SK-N-SH treated with all-trans-retinoic acid at 6 μM for 48 hours (cell line): ENCODE measurements at regions not wholly inside any gene's neighbourhood (a gene's known extent, or its start where the extent isn't known, plus 50 kb on each side); places are given as distances from the start of the nearest gene placed in this dataset.
A peak's percentile ranks its signal among the peaks of the same experiment; 100 is the strongest.

Experiments
- ATAC-seq: fragments of 200-7000 bp; cut with Tn5 transposase; 3 replicates; pipeline ENCODE4 v1.9.1; 2020; ENCODE audit warnings: mild to moderate bottlenecking, moderate library complexity
- ARNTL ChIP-seq: fragments of 450-650 bp; formaldehyde crosslinking; IDR thresholded peaks from 2 replicates; pipeline ENCODE4 v1.5.0; 2020; ENCODE audit warnings: low read depth, mild to moderate bottlenecking, moderate library complexity, borderline replicate concordance
- BACH2 ChIP-seq: fragments of 250-450 bp; sonication (Bioruptor Pico); IDR thresholded peaks from 2 replicates; pipeline ENCODE4 v1.9.0; 2021; ENCODE audit warnings: mild to moderate bottlenecking, borderline replicate concordance
- CSDC2 ChIP-seq: fragments of 250-450 bp; sonication (Bioruptor Pico); IDR thresholded peaks from 2 replicates; pipeline ENCODE4 v1.5.0; 2020; ENCODE audit warnings: mild to moderate bottlenecking, moderate library complexity
- ESRRG ChIP-seq: fragments of 250-450 bp; sonication (Bioruptor Pico); IDR thresholded peaks from 2 replicates; pipeline ENCODE4 v1.6.1; 2021; ENCODE audit warnings: mild to moderate bottlenecking
- GLIS3 ChIP-seq: fragments of 250-450 bp; sonication (Bioruptor Pico); IDR thresholded peaks from 2 replicates; pipeline ENCODE4 v1.5.0; 2020; ENCODE audit warnings: mild to moderate bottlenecking, moderate library complexity
- ISL1 ChIP-seq: fragments of 250-450 bp; sonication (Bioruptor Pico); IDR thresholded peaks from 2 replicates; pipeline ENCODE4 v2.1.2; 2022; ENCODE audit warnings: mild to moderate bottlenecking, moderate library complexity
- OSR1 ChIP-seq: fragments of 250-450 bp; sonication (Bioruptor Pico); IDR thresholded peaks from 2 replicates; pipeline ENCODE4 v1.8.0; 2022; ENCODE audit warnings: moderate library complexity, mild to moderate bottlenecking, inconsistent platforms
- PPARA ChIP-seq: fragments of 250-450 bp; sonication (Bioruptor Pico); IDR thresholded peaks from 2 replicates; pipeline ENCODE4 v1.5.0; 2020; ENCODE audit warnings: mild to moderate bottlenecking, borderline replicate concordance
- RARB ChIP-seq: fragments of 250-450 bp; sonication (Bioruptor Pico); IDR thresholded peaks from 2 replicates; pipeline ENCODE4 v1.8.0; 2021; ENCODE audit warnings: mild to moderate bottlenecking, moderate library complexity
- SNAI2 ChIP-seq: fragments of 250-450 bp; sonication (Bioruptor Pico); IDR thresholded peaks from 2 replicates; pipeline ENCODE4 v1.5.0; 2020; ENCODE audit warnings: mild to moderate bottlenecking, moderate library complexity
- TOX ChIP-seq: fragments of 250-450 bp; sonication (Bioruptor Pico); IDR thresholded peaks from 2 replicates; pipeline ENCODE4 v1.8.0; 2021; ENCODE audit warnings: mild to moderate bottlenecking, moderate library complexity, borderline replicate concordance
- ZC3H10 ChIP-seq: fragments of 250-450 bp; sonication (Bioruptor Pico); IDR thresholded peaks from 2 replicates; pipeline ENCODE4 v1.5.1; 2021; ENCODE audit warnings: mild to moderate bottlenecking, moderate library complexity
- ZFP3 ChIP-seq: fragments of 250-450 bp; sonication (Bioruptor Pico); IDR thresholded peaks from 2 replicates; pipeline ENCODE4 v1.5.0; 2020; ENCODE audit warnings: mild to moderate bottlenecking, moderate library complexity
- ZFP30 ChIP-seq: fragments of 450-650 bp; formaldehyde crosslinking; IDR thresholded peaks from 2 replicates; pipeline ENCODE4 v1.5.0; 2022; ENCODE audit warnings: mild to moderate bottlenecking, moderate library complexity
- ZNF565 ChIP-seq: fragments of 450-650 bp; formaldehyde crosslinking; conservative IDR thresholded peaks from 2 replicates; pipeline ENCODE4 v1.5.0; 2020; ENCODE audit warnings: low read depth, mild to moderate bottlenecking, moderate library complexity
- ZNF70 ChIP-seq: fragments of 450-650 bp; formaldehyde crosslinking; IDR thresholded peaks from 2 replicates; pipeline ENCODE4 v1.5.0; 2020; ENCODE audit warnings: mild to moderate bottlenecking, moderate library complexity
- ZNF8 ChIP-seq: fragments of 450-650 bp; formaldehyde crosslinking; IDR thresholded peaks from 2 replicates; pipeline ENCODE4 v1.5.0; 2020; ENCODE audit warnings: mild to moderate bottlenecking, moderate library complexity
- TF ChIP-seq, protein P1 (sequence below): fragments of 250-450 bp; sonication (Bioruptor Pico); IDR thresholded peaks from 2 replicates; pipeline ENCODE4 v1.5.1; 2020; ENCODE audit warnings: low read depth, mild to moderate bottlenecking, moderate library complexity
- TF ChIP-seq, protein P2 (sequence below): fragments of 250-450 bp; sonication (Bioruptor Pico); IDR thresholded peaks from 2 replicates; pipeline ENCODE4 v1.8.0; 2020; ENCODE audit warnings: mild to moderate bottlenecking, moderate library complexity, borderline replicate concordance
- TF ChIP-seq, protein P3 (sequence below): fragments of 250-450 bp; sonication (Bioruptor Pico); IDR thresholded peaks from 2 replicates; pipeline ENCODE4 v1.5.1; 2021; ENCODE audit warnings: mild to moderate bottlenecking, moderate library complexity
- TF ChIP-seq, protein P4 (sequence below): fragments of 250-450 bp; sonication (Bioruptor Pico); IDR thresholded peaks from 2 replicates; pipeline ENCODE4 v1.5.0; 2020; ENCODE audit warnings: mild to moderate bottlenecking, moderate library complexity
- TF ChIP-seq, protein P5 (sequence below): fragments of 250-450 bp; sonication (Bioruptor Pico); IDR thresholded peaks from 2 replicates; pipeline ENCODE4 v1.8.0; 2021; ENCODE audit warnings: low read depth, mild to moderate bottlenecking, moderate library complexity, borderline replicate concordance

DNA sequence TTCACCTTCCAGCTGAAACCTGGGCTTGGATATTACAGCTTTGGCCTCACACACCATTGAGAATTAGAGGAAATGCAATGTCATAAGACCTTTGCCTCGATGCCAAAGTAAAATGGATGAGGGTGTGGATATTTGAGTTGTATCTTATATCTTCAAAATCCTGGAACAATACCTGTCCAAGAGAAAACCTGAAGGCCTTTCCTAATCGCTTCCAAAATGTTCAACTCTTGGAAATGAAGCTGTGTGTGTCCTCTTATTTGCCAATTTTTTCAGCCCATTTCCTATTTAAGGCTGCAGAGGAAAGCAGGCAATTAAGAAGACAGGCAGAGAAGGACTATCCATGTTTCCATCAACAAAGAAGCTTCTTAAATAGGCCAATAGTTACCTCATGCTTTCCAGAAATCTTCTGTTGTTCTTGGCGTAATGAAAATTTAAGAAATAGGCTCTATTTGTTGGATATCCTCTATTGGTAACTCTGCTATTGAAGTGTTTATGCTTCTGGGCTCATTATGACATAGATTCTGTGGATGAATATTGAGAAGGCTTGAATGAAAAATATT is 99.5 kb upstream of the ZBTB20 start:
- no peak for TF ChIP-seq CSDC2
- TF ChIP-seq, protein P1, sequence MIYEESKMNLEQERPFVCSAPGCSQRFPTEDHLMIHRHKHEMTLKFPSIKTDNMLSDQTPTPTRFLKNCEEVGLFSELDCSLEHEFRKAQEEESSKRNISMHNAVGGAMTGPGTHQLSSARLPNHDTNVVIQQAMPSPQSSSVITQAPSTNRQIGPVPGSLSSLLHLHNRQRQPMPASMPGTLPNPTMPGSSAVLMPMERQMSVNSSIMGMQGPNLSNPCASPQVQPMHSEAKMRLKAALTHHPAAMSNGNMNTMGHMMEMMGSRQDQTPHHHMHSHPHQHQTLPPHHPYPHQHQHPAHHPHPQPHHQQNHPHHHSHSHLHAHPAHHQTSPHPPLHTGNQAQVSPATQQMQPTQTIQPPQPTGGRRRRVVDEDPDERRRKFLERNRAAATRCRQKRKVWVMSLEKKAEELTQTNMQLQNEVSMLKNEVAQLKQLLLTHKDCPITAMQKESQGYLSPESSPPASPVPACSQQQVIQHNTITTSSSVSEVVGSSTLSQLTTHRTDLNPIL (CRISPR knock-in tag) = no peak
- TF ChIP-seq ZNF70 (CRISPR knock-in tag) = no peak
- TF ChIP-seq ZFP30 (CRISPR knock-in tag) = no peak
- TF ChIP-seq, protein P2, sequence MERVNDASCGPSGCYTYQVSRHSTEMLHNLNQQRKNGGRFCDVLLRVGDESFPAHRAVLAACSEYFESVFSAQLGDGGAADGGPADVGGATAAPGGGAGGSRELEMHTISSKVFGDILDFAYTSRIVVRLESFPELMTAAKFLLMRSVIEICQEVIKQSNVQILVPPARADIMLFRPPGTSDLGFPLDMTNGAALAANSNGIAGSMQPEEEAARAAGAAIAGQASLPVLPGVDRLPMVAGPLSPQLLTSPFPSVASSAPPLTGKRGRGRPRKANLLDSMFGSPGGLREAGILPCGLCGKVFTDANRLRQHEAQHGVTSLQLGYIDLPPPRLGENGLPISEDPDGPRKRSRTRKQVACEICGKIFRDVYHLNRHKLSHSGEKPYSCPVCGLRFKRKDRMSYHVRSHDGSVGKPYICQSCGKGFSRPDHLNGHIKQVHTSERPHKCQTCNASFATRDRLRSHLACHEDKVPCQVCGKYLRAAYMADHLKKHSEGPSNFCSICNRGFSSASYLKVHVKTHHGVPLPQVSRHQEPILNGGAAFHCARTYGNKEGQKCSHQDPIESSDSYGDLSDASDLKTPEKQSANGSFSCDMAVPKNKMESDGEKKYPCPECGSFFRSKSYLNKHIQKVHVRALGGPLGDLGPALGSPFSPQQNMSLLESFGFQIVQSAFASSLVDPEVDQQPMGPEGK = no peak
- TF ChIP-seq TOX (CRISPR knock-in tag) = no peak
- no peak for TF ChIP-seq GLIS3 (CRISPR knock-in tag)
- TF ChIP-seq BACH2 (CRISPR knock-in tag) = no peak
- TF ChIP-seq ZC3H10 (CRISPR knock-in tag) = no peak
- no peak for TF ChIP-seq RARB (CRISPR knock-in tag)
- TF ChIP-seq, all 23 proteins: peak for 0
- no peak for ATAC-seq

DNA sequence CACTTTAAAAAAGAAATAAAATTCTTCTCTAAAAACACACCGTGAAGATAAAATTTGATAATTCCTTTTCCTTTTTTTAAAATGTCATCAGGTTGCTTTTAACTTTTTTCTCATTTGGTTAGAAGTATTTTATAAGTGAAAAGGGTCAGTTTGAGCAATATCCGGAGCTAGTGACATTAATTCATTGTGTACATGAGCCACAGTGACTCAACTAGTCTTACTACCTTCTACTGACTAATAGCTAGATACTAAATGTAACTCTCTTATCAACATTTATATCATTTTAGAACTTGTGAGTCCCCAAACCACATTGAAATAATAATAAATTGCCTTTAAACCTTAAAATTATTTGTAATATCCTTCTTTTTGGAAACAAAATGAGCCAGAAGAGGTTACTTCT is 101.2 kb upstream of the ZBTB20 start:
- TF ChIP-seq BACH2 (CRISPR knock-in tag) (no peak), SNAI2 (CRISPR knock-in tag) (no peak), ARNTL (CRISPR knock-in tag) (no peak), ZC3H10 (CRISPR knock-in tag) (no peak)
- TF ChIP-seq, protein P3, sequence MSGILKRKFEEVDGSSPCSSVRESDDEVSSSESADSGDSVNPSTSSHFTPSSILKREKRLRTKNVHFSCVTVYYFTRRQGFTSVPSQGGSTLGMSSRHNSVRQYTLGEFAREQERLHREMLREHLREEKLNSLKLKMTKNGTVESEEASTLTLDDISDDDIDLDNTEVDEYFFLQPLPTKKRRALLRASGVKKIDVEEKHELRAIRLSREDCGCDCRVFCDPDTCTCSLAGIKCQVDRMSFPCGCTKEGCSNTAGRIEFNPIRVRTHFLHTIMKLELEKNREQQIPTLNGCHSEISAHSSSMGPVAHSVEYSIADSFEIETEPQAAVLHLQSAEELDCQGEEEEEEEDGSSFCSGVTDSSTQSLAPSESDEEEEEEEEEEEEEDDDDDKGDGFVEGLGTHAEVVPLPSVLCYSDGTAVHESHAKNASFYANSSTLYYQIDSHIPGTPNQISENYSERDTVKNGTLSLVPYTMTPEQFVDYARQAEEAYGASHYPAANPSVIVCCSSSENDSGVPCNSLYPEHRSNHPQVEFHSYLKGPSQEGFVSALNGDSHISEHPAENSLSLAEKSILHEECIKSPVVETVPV = no peak
- TF ChIP-seq, all 23 proteins: peak for 0
- ATAC-seq = no peak

DNA sequence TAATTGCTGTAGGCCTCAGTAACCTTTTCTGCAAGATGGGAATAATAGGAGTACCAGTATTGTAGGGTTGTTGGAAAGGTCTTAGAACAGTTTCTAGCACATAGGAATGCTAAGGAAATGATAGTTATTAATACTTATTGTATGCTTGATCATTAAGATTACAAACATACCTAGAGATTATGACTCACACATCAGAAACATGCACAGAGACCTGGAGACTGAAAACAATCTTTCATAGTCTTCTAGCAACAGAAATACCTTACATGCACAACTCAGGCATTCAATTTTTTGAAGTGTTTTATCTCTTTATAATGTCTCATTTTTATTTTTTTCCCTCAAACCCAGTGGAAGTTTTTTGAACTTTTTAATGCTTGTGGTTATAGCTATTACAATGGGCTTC is 104.4 kb upstream of the ZBTB20 start:
- TF ChIP-seq, protein P4, sequence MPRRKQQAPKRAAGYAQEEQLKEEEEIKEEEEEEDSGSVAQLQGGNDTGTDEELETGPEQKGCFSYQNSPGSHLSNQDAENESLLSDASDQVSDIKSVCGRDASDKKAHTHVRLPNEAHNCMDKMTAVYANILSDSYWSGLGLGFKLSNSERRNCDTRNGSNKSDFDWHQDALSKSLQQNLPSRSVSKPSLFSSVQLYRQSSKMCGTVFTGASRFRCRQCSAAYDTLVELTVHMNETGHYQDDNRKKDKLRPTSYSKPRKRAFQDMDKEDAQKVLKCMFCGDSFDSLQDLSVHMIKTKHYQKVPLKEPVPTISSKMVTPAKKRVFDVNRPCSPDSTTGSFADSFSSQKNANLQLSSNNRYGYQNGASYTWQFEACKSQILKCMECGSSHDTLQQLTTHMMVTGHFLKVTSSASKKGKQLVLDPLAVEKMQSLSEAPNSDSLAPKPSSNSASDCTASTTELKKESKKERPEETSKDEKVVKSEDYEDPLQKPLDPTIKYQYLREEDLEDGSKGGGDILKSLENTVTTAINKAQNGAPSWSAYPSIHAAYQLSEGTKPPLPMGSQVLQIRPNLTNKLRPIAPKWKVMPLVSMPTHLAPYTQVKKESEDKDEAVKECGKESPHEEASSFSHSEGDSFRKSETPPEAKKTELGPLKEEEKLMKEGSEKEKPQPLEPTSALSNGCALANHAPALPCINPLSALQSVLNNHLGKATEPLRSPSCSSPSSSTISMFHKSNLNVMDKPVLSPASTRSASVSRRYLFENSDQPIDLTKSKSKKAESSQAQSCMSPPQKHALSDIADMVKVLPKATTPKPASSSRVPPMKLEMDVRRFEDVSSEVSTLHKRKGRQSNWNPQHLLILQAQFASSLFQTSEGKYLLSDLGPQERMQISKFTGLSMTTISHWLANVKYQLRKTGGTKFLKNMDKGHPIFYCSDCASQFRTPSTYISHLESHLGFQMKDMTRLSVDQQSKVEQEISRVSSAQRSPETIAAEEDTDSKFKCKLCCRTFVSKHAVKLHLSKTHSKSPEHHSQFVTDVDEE = no peak
- TF ChIP-seq BACH2 (CRISPR knock-in tag) (no peak), ZNF8 (CRISPR knock-in tag) (no peak), PPARA (CRISPR knock-in tag) (no peak)
- TF ChIP-seq, protein P3 = no peak
- peak; percentile 85 for ATAC-seq

DNA sequence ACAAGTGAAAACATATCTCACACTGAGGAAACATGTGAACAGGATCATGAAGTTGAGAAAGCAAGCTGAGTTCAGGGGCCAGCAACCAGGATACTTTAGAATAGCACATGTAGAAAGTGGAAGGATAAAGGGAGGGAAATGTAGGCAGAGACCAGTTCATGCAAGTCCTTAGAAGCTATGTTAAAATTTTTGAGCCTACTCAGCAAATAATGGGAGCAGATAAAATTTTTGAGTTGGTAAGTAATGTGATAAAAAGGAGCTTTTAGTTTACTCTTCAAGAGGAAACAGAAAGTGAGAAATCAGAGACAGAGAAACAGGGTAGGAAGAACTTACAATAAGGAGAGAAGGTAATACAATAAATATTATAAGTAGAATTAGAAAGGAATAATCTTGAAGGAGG is 105.6 kb upstream of the ZBTB20 start:
- ATAC-seq = no peak
- TF ChIP-seq, protein P1 (CRISPR knock-in tag) = no peak
- no peak for TF ChIP-seq OSR1 (CRISPR knock-in tag)
- no peak for TF ChIP-seq BACH2 (CRISPR knock-in tag)
- TF ChIP-seq ZNF565 = no peak
- TF ChIP-seq, protein P5, sequence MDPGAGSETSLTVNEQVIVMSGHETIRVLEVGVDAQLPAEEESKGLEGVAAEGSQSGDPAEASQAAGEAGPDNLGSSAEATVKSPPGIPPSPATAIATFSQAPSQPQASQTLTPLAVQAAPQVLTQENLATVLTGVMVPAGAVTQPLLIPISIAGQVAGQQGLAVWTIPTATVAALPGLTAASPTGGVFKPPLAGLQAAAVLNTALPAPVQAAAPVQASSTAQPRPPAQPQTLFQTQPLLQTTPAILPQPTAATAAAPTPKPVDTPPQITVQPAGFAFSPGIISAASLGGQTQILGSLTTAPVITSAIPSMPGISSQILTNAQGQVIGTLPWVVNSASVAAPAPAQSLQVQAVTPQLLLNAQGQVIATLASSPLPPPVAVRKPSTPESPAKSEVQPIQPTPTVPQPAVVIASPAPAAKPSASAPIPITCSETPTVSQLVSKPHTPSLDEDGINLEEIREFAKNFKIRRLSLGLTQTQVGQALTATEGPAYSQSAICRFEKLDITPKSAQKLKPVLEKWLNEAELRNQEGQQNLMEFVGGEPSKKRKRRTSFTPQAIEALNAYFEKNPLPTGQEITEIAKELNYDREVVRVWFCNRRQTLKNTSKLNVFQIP = no peak
- TF ChIP-seq, protein P2 = no peak
- TF ChIP-seq ZNF70 (CRISPR knock-in tag) = no peak
- TF ChIP-seq ESRRG (CRISPR knock-in tag) = no peak
- TF ChIP-seq ARNTL (CRISPR knock-in tag) = no peak
- TF ChIP-seq SNAI2 (CRISPR knock-in tag) = no peak
- TF ChIP-seq PPARA (CRISPR knock-in tag) = no peak
- TF ChIP-seq ZFP3 (CRISPR knock-in tag) = no peak
- no peak for TF ChIP-seq TOX (CRISPR knock-in tag)
- no peak for TF ChIP-seq ISL1 (CRISPR knock-in tag)
